ENCODE measurements at regions not wholly inside any gene's neighbourhood (a gene's known extent, or its start where the extent isn't known, plus 50 kb on each side); places are given as distances from the start of the nearest gene placed in this dataset.

- H3K9me3 ChIP-seq (ENCODE audit: control insufficient read depth in 1 of 2, low read length in 2 of 2): no peaks in the 10 kb centered on the region
- no peaks in the 10 kb centered on the region for H3K36me3 ChIP-seq (ENCODE audit: control insufficient read depth in 1 of 2, insufficient read depth in 2 of 2, low read length in 2 of 2)
- H3K27ac ChIP-seq (ENCODE audit: low read depth, low read length): no peak overlapping the region
- no peak overlapping the region for H3K4me3 ChIP-seq (ENCODE audit: low read depth in 1 of 2, low read length in 2 of 2)
- H3K9ac ChIP-seq (ENCODE audit: low read depth in 1 of 2, low read length in 2 of 2): no peak overlapping the region
- H3K27me3 ChIP-seq (ENCODE audit: control insufficient read depth in 1 of 2, insufficient read depth in 2 of 2, low read length in 2 of 2): peaks cover 20 to 26% of the 10 kb centered on the region in 2 donors
- H3K4me1 ChIP-seq (ENCODE audit: control insufficient read depth in 1 of 2, insufficient read depth in 2 of 2, low read length in 2 of 2): no peaks in the 10 kb centered on the region
These were observed 165.9 kb upstream of the LRFN2 start for GRCh38 chr6:40753048-40753447.

- no peaks in the 10 kb centered on the region for H3K36me3 ChIP-seq (ENCODE audit: control insufficient read depth in 1 of 2, insufficient read depth in 2 of 2, low read length in 2 of 2)
- H3K4me1 ChIP-seq (ENCODE audit: control insufficient read depth in 1 of 2, insufficient read depth in 2 of 2, low read length in 2 of 2): no peaks in the 10 kb centered on the region
These were observed 157.7 kb upstream of the LRFN2 start for GRCh38 chr6:40744835-40745234.

GRCh38 chr6:40743690-40744446 lies 156.7 kb upstream of the LRFN2 start:
- no peaks in the 10 kb centered on the region for H3K36me3 ChIP-seq (ENCODE audit: control insufficient read depth in 1 of 2, insufficient read depth in 2 of 2, low read length in 2 of 2)
- no peak overlapping the region for H3K4me3 ChIP-seq (ENCODE audit: low read depth in 1 of 2, low read length in 2 of 2)
- no peak overlapping the region for H3K27ac ChIP-seq (ENCODE audit: low read depth, low read length)
- H3K4me1 ChIP-seq (ENCODE audit: control insufficient read depth in 1 of 2, insufficient read depth in 2 of 2, low read length in 2 of 2): no peaks in the 10 kb centered on the region
- H3K9ac ChIP-seq (ENCODE audit: low read depth in 1 of 2, low read length in 2 of 2): no peak overlapping the region
- H3K27me3 ChIP-seq (ENCODE audit: control insufficient read depth in 1 of 2, insufficient read depth in 2 of 2, low read length in 2 of 2): peaks cover 0 to 2% of the 10 kb centered on the region in 2 donors
- H3K9me3 ChIP-seq (ENCODE audit: control insufficient read depth in 1 of 2, low read length in 2 of 2): no peaks in the 10 kb centered on the region

More at GRCh38 chr6:40744835-40745234, 157.7 kb upstream of the LRFN2 start:
- no peak overlapping the region for H3K9ac ChIP-seq (ENCODE audit: low read depth in 1 of 2, low read length in 2 of 2)
- peaks cover 0 to 2% of the 10 kb centered on the region in 2 donors for H3K27me3 ChIP-seq (ENCODE audit: control insufficient read depth in 1 of 2, insufficient read depth in 2 of 2, low read length in 2 of 2)
- H3K27ac ChIP-seq (ENCODE audit: low read depth, low read length): no peak overlapping the region
- no peak overlapping the region for H3K4me3 ChIP-seq (ENCODE audit: low read depth in 1 of 2, low read length in 2 of 2)
- H3K9me3 ChIP-seq (ENCODE audit: control insufficient read depth in 1 of 2, low read length in 2 of 2): no peaks in the 10 kb centered on the region

DNA sequence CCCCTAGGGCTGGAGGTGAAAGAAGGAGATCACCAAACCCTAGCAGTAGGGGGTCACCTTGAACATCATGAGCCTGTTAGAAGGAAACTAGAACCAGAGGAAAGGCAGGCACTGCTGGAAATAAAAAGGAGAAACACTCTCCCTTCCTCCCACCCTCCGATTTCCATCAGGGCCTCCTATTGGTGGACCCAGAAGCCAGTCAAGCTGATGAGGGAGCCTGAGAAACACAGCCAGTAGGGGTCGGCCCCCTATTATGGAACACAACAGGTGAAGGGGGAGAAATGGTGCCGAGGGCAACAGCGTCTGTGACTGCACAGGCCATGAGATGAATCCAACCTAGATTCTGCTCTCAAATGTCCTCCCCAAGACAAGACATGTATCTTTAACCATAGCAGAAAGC lies 156.1 kb upstream of the LRFN2 start:
- no peaks in the 10 kb centered on the region for H3K4me1 ChIP-seq (ENCODE audit: control insufficient read depth in 1 of 2, insufficient read depth in 2 of 2, low read length in 2 of 2)
- no peaks in the 10 kb centered on the region for H3K36me3 ChIP-seq (ENCODE audit: control insufficient read depth in 1 of 2, insufficient read depth in 2 of 2, low read length in 2 of 2)
- H3K9ac ChIP-seq (ENCODE audit: low read depth in 1 of 2, low read length in 2 of 2): no peak overlapping the region
- H3K4me3 ChIP-seq (ENCODE audit: low read depth in 1 of 2, low read length in 2 of 2): no peak overlapping the region
- no peak overlapping the region for H3K27ac ChIP-seq (ENCODE audit: low read depth, low read length)
- H3K9me3 ChIP-seq (ENCODE audit: control insufficient read depth in 1 of 2, low read length in 2 of 2): no peaks in the 10 kb centered on the region
- peaks cover 0 to 2% of the 10 kb centered on the region in 2 donors for H3K27me3 ChIP-seq (ENCODE audit: control insufficient read depth in 1 of 2, insufficient read depth in 2 of 2, low read length in 2 of 2)

DNA sequence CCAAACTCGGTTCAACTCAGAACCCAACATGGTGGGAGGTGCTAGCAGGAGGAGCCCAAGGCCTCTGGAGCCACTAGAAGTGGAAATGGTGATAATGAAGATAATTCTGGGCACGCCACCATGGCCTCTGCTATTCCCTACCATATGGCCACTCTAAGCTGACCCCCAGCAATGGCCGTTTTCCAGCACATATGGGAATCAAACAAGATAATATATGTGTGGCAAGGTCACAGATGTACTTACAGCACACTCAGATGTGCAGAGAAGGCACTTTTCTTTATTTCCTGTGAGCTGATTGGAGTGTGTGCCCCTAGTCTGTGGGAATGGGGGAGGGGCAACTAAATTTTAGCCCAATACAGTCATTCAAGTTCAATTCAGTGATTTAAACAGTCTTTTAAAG lies 153.4 kb upstream of the LRFN2 start:
- H3K4me3 ChIP-seq (ENCODE audit: low read depth in 1 of 2, low read length in 2 of 2): no peak overlapping the region
- H3K36me3 ChIP-seq (ENCODE audit: control insufficient read depth in 1 of 2, insufficient read depth in 2 of 2, low read length in 2 of 2): no peaks in the 10 kb centered on the region
- H3K9ac ChIP-seq (ENCODE audit: low read depth in 1 of 2, low read length in 2 of 2): no peak overlapping the region
- H3K4me1 ChIP-seq (ENCODE audit: control insufficient read depth in 1 of 2, insufficient read depth in 2 of 2, low read length in 2 of 2): no peaks in the 10 kb centered on the region
- no peaks in the 10 kb centered on the region for H3K9me3 ChIP-seq (ENCODE audit: control insufficient read depth in 1 of 2, low read length in 2 of 2)
- H3K27me3 ChIP-seq (ENCODE audit: control insufficient read depth in 1 of 2, insufficient read depth in 2 of 2, low read length in 2 of 2): no peaks in the 10 kb centered on the region
- no peak overlapping the region for H3K27ac ChIP-seq (ENCODE audit: low read depth, low read length)

GRCh38 chr6:40738551-40739193 lies 151.5 kb upstream of the LRFN2 start:
- no peaks in the 10 kb centered on the region for H3K4me1 ChIP-seq (ENCODE audit: control insufficient read depth in 1 of 2, insufficient read depth in 2 of 2, low read length in 2 of 2)
- no peak overlapping the region for H3K4me3 ChIP-seq (ENCODE audit: low read depth in 1 of 2, low read length in 2 of 2)
- peaks cover 3 to 5% of the 10 kb centered on the region in 2 donors for H3K27me3 ChIP-seq (ENCODE audit: control insufficient read depth in 1 of 2, insufficient read depth in 2 of 2, low read length in 2 of 2)
- no peaks in the 10 kb centered on the region for H3K36me3 ChIP-seq (ENCODE audit: control insufficient read depth in 1 of 2, insufficient read depth in 2 of 2, low read length in 2 of 2)
- no peak overlapping the region for H3K27ac ChIP-seq (ENCODE audit: low read depth, low read length)
- H3K9me3 ChIP-seq (ENCODE audit: control insufficient read depth in 1 of 2, low read length in 2 of 2): no peaks in the 10 kb centered on the region
- no peak overlapping the region for H3K9ac ChIP-seq (ENCODE audit: low read depth in 1 of 2, low read length in 2 of 2)

- Histone ChIP-seq H3K36me3 (ENCODE audit: control insufficient read depth in 1 of 2, insufficient read depth in 2 of 2, low read length in 2 of 2) (no peaks in the 10 kb centered on the region), H3K4me1 (ENCODE audit: control insufficient read depth in 1 of 2, insufficient read depth in 2 of 2, low read length in 2 of 2) (no peaks in the 10 kb centered on the region), H3K9ac (ENCODE audit: low read depth in 1 of 2, low read length in 2 of 2) (no peak overlapping the region), H3K9me3 (ENCODE audit: control insufficient read depth in 1 of 2, low read length in 2 of 2) (no peaks in the 10 kb centered on the region), H3K4me3 (ENCODE audit: low read depth in 1 of 2, low read length in 2 of 2) (no peak overlapping the region), H3K27ac (ENCODE audit: low read depth, low read length) (no peak overlapping the region), H3K27me3 (ENCODE audit: control insufficient read depth in 1 of 2, insufficient read depth in 2 of 2, low read length in 2 of 2) (peaks cover 4 to 5% of the 10 kb centered on the region in 2 donors)
These were observed 148.4 kb upstream of the LRFN2 start for GRCh38 chr6:40735521-40735920.

DNA sequence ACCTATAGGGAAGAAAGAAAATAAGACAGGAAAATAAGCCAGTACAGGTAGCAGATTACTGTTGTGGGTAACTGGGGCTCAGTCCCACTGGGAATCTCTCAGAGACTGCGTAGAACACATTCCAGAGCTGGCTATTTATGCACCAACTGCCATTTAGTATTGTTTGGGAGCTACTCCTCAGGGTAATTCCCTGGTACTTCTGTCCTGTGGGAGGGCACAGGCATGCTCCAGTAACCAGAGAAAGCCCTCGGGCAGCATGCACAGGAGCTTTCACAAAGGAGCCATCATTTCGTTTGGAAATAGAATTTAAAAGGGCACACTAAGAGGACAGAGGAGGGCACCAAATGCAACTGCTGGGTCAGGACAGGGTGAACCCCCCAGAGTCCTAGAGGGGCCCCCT lies 148.0 kb upstream of the LRFN2 start:
- Histone ChIP-seq H3K27me3 (ENCODE audit: control insufficient read depth in 1 of 2, insufficient read depth in 2 of 2, low read length in 2 of 2) (peaks cover 4 to 5% of the 10 kb centered on the region in 2 donors), H3K4me3 (ENCODE audit: low read depth in 1 of 2, low read length in 2 of 2) (no peak overlapping the region)

GRCh38 chr6:40734607-40735006 lies 147.4 kb upstream of the LRFN2 start:
- no peak overlapping the region for H3K4me3 ChIP-seq (ENCODE audit: low read depth in 1 of 2, low read length in 2 of 2)
- peaks cover 4 to 5% of the 10 kb centered on the region in 2 donors for H3K27me3 ChIP-seq (ENCODE audit: control insufficient read depth in 1 of 2, insufficient read depth in 2 of 2, low read length in 2 of 2)
- H3K36me3 ChIP-seq (ENCODE audit: control insufficient read depth in 1 of 2, insufficient read depth in 2 of 2, low read length in 2 of 2): no peaks in the 10 kb centered on the region
- no peak overlapping the region for H3K27ac ChIP-seq (ENCODE audit: low read depth, low read length)
- H3K4me1 ChIP-seq (ENCODE audit: control insufficient read depth in 1 of 2, insufficient read depth in 2 of 2, low read length in 2 of 2): no peaks in the 10 kb centered on the region
- no peak overlapping the region for H3K9ac ChIP-seq (ENCODE audit: low read depth in 1 of 2, low read length in 2 of 2)
- H3K9me3 ChIP-seq (ENCODE audit: control insufficient read depth in 1 of 2, low read length in 2 of 2): no peaks in the 10 kb centered on the region

More for the DNA sequence above, 148.0 kb upstream of the LRFN2 start:
- no peaks in the 10 kb centered on the region for H3K4me1 ChIP-seq (ENCODE audit: control insufficient read depth in 1 of 2, insufficient read depth in 2 of 2, low read length in 2 of 2)
- H3K27ac ChIP-seq (ENCODE audit: low read depth, low read length): no peak overlapping the region
- no peaks in the 10 kb centered on the region for H3K36me3 ChIP-seq (ENCODE audit: control insufficient read depth in 1 of 2, insufficient read depth in 2 of 2, low read length in 2 of 2)
- H3K9me3 ChIP-seq (ENCODE audit: control insufficient read depth in 1 of 2, low read length in 2 of 2): no peaks in the 10 kb centered on the region
- no peak overlapping the region for H3K9ac ChIP-seq (ENCODE audit: low read depth in 1 of 2, low read length in 2 of 2)

DNA sequence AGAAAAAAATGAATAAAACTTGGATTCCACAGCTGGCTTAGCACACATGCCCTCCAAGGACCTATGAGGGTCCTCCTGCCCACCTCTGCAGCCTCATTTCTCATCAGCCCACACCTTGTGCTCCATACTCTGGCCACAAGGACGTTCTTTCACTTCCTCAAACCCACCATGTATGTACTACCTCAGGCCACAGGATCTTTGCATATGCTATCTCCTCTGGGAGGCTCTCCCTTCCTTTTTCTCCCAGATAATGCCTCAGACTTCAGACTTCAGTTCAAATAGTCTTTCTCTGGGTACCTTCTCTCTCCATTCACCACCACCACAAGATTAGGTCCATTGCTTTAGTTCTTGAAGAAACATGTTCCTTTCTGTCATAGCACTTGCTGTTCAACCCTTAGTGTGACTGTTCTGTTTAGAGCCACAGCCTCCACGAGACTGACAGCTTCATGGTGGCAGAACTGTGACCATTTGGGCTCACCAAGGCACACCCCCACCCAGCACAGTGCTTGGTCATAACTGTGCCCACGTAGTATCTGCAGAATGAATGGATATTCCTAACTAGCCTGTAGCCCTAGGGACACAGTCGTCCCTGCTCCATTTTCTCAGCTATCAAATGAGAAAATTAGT lies 146.7 kb upstream of the LRFN2 start:
- Histone ChIP-seq H3K36me3 (ENCODE audit: control insufficient read depth in 1 of 2, insufficient read depth in 2 of 2, low read length in 2 of 2) (no peaks in the 10 kb centered on the region), H3K9me3 (ENCODE audit: control insufficient read depth in 1 of 2, low read length in 2 of 2) (no peaks in the 10 kb centered on the region), H3K9ac (ENCODE audit: low read depth in 1 of 2, low read length in 2 of 2) (no peak overlapping the region), H3K27ac (ENCODE audit: low read depth, low read length) (no peak overlapping the region), H3K27me3 (ENCODE audit: control insufficient read depth in 1 of 2, insufficient read depth in 2 of 2, low read length in 2 of 2) (peaks cover 4 to 5% of the 10 kb centered on the region in 2 donors), H3K4me3 (ENCODE audit: low read depth in 1 of 2, low read length in 2 of 2) (no peak overlapping the region), H3K4me1 (ENCODE audit: control insufficient read depth in 1 of 2, insufficient read depth in 2 of 2, low read length in 2 of 2) (no peaks in the 10 kb centered on the region)

Data from duodenal mucosa (tissue), 2 donors.